K562 (cell line): ENCODE measurements at regions not wholly inside any gene's neighbourhood (a gene's known extent, or its start where the extent isn't known, plus 50 kb on each side); places are given as distances from the start of the nearest gene placed in this dataset.

Experiments
- CEBPB ChIP-seq: fragments of 450-650 bp; IDR thresholded peaks from 2 replicates; pipeline ENCODE4 v1.6.1; 2016; ENCODE audit warnings: missing genetic modification characterization, missing compliant biosample characterization
- CTCF ChIP-seq, 3 experiments: IDR thresholded peaks in 2 of 3; conservative IDR thresholded peaks in 1 of 3; 2 replicates each; pipeline ENCODE4 v1.5.1; 2011 to 2012; ENCODE audit warnings: low read length in 3 of 3, mild to moderate bottlenecking in 3 of 3, control low read depth in 2 of 3, improper control_type of control experiment in 1 of 3, inconsistent platforms in 1 of 3, low read depth in 1 of 3, mixed read lengths in 1 of 3, moderate library complexity in 1 of 3; ENCODE audit not compliant: insufficient read depth in 2 of 3
- FOXJ3 ChIP-seq: sonication (generic); formaldehyde crosslinking; IDR thresholded peaks from 2 replicates; pipeline ENCODE4 v1.4.0; 2020; ENCODE audit warnings: mild to moderate bottlenecking, missing genetic modification reagents
- GABPA ChIP-seq: fragments of 200-800 bp; sonication (Bioruptor generic); conservative IDR thresholded peaks from 2 replicates; pipeline ENCODE4 v1.6.1; 2016; ENCODE audit warnings: low read depth, missing genetic modification characterization, missing compliant biosample characterization
- JUN ChIP-seq, 2 experiments: sonication (generic) in 1 of 2; formaldehyde crosslinking in 1 of 2; IDR thresholded peaks; 2 replicates each; pipeline versions ENCODE4 v1.6.1 to v1.8.0; 2012 to 2022; ENCODE audit warnings: borderline replicate concordance in 2 of 2, mild to moderate bottlenecking in 2 of 2, improper control_type of control experiment in 1 of 2, low read depth in 1 of 2, low read length in 1 of 2, missing genetic modification reagents in 1 of 2
- JUNB ChIP-seq: fragments of 450-650 bp; formaldehyde crosslinking; conservative IDR thresholded peaks from 2 replicates; pipeline ENCODE4 v1.4.0; 2020; ENCODE audit warnings: mild to moderate bottlenecking
- KLF10 ChIP-seq: fragments of 250-450 bp; sonication (Bioruptor Pico); IDR thresholded peaks from 2 replicates; pipeline ENCODE4 v1.6.1; 2021; ENCODE audit warnings: matching md5 sums
- NFIC ChIP-seq: fragments of 450-650 bp; IDR thresholded peaks from 2 replicates; pipeline ENCODE4 v1.6.1; 2017; ENCODE audit warnings: mild to moderate bottlenecking, inconsistent platforms
- POLR2AphosphoS5 ChIP-seq: IDR thresholded peaks from 2 replicates; pipeline ENCODE4 v1.6.1; 2011; ENCODE audit warnings: mild to moderate bottlenecking, low read depth, low read length, moderate library complexity; ENCODE audit not compliant: control insufficient read depth, insufficient read depth
- RBM25 ChIP-seq: fragments of 200-400 bp; formaldehyde crosslinking; IDR thresholded peaks from 2 replicates; pipeline ENCODE4 v1.6.1; 2018; ENCODE audit warnings: low read length, low read depth, moderate library complexity; ENCODE audit not compliant: severe bottlenecking
- REST ChIP-seq, 2 experiments: fragments of 450-650 bp; formaldehyde crosslinking in 1 of 2; IDR thresholded peaks; 2 replicates each; pipeline versions ENCODE4 v1.4.0 to v1.6.1; 2014 to 2020; ENCODE audit warnings: mild to moderate bottlenecking in 2 of 2, borderline replicate concordance in 1 of 2, low read depth in 1 of 2
- RFX5 ChIP-seq: IDR thresholded peaks from 2 replicates; pipeline ENCODE4 v1.6.1; 2011; ENCODE audit warnings: low read depth, mild to moderate bottlenecking, improper control_type of control experiment, low read length
- SMAD3 ChIP-seq: fragments of 450-650 bp; formaldehyde crosslinking; conservative IDR thresholded peaks from 2 replicates; pipeline ENCODE4 v1.4.0; 2020; ENCODE audit warnings: mild to moderate bottlenecking
- ZNF561 ChIP-seq: fragments of 450-650 bp; formaldehyde crosslinking; conservative IDR thresholded peaks from 2 replicates; pipeline ENCODE4 v1.4.0; 2020; ENCODE audit warnings: mild to moderate bottlenecking, moderate library complexity

GRCh38 chr2:878245-878930 lies 72.3 kb upstream of the SNTG2 start:
- TF ChIP-seq JUN (IDR thresholded peaks at IDR 0.05; ENCODE audit: borderline replicate concordance, low read depth, low read length) (no peak), JUN (CRISPR knock-in tag; IDR thresholded peaks at IDR 0.05; ENCODE audit: borderline replicate concordance) (no peak), SMAD3 (CRISPR knock-in tag) (no peak), CTCF (IDR thresholded peaks at IDR 0.05 in 2 of 3, conservative IDR thresholded peaks at IDR 0.05 in 1 of 3; ENCODE audit: insufficient read depth in 2 of 3, low read depth in 1 of 3, low read length in 3 of 3) (no peak), POLR2AphosphoS5 (no peak), FOXJ3 (CRISPR knock-in tag) (no peak), REST (IDR thresholded peaks at IDR 0.05; ENCODE audit: borderline replicate concordance) (no peak), REST (CRISPR knock-in tag; IDR thresholded peaks at IDR 0.05; ENCODE audit: low read depth) (no peak), CEBPB (tag) (no peak), KLF10 (CRISPR knock-in tag) (no peak), GABPA (tag) (no peak), RBM25 (no peak), ZNF561 (no peak), NFIC (no peak), RFX5 (no peak), JUNB (CRISPR knock-in tag) (no peak)
